GM12872 (cell line): ENCODE measurements at regions not wholly inside any gene's neighbourhood (a gene's known extent, or its start where the extent isn't known, plus 50 kb on each side); places are given as distances from the start of the nearest gene placed in this dataset.

ENCODE experiments used
- CTCF ChIP-seq: IDR thresholded peaks from 3 replicates; pipeline ENCODE4 v1.5.1; 2011; ENCODE audit warnings: low read depth, mild to moderate bottlenecking, low read length, moderate library complexity; ENCODE audit not compliant: insufficient read depth

GRCh38 chr6:45815466-45816125 lies 200.1 kb downstream of the CLIC5 start:
- TF ChIP-seq CTCF: no peak

- no peak for TF ChIP-seq CTCF
Observed at GRCh38 chr6:45814772-45815171, 200.9 kb downstream of the CLIC5 start.

GRCh38 chr6:45813943-45814342 lies 201.7 kb downstream of the CLIC5 start:
- no peak for TF ChIP-seq CTCF

- no peak for TF ChIP-seq CTCF
Observed at GRCh38 chr6:45812922-45813321, 202.7 kb downstream of the CLIC5 start.

GRCh38 chr6:45808917-45809316 lies 206.7 kb downstream of the CLIC5 start:
- no peak for TF ChIP-seq CTCF

- no peak for TF ChIP-seq CTCF
Observed at GRCh38 chr6:45808042-45808645, 207.5 kb downstream of the CLIC5 start.

- no peak for TF ChIP-seq CTCF
Observed at GRCh38 chr6:45807311-45808041, 208.2 kb downstream of the CLIC5 start.
